ENCODE measurements at regions not wholly inside any gene's neighbourhood (a gene's known extent, or its start where the extent isn't known, plus 50 kb on each side); places are given as distances from the start of the nearest gene placed in this dataset.

GRCh38 chr13:60707878-60708277 is 310.9 kb downstream of the TDRD3 start:
- Histone ChIP-seq H3K4me1 (no peaks in the 10 kb centered on the region), H3K27me3 (no peaks in the 10 kb centered on the region), H3K9me3 (no peaks in the 10 kb centered on the region), H3K4me3 (no peak overlapping the region), H3K36me3 (no peaks in the 10 kb centered on the region), H3K27ac (no peak overlapping the region)
- DNase-seq (no peak), FAIRE-seq (no peak), ATAC-seq (no peak)
- intact Hi-C loops (cut with DNase I), result no loop called here
- no peak for TF ChIP-seq CTCF (IDR thresholded peaks at IDR 0.05)

- 69 to 74% methylated on average over 3 of the region's 3 CpGs for WGBS, 2 donors
- intact Hi-C loops (cut with DNase I), result no loop called here
- ATAC-seq (no peak), FAIRE-seq (no peak), DNase-seq (no peak)
- peaks cover 0 to 4% (median 2%) of the 10 kb centered on the region in 4 donors for H3K27me3 ChIP-seq
- no peak overlapping the region for H3K4me3 ChIP-seq
- no peaks in the 10 kb centered on the region for H3K4me1 ChIP-seq
- no peaks in the 10 kb centered on the region for H3K36me3 ChIP-seq
- H3K27ac ChIP-seq, result no peak overlapping the region
- no peaks in the 10 kb centered on the region for H3K9me3 ChIP-seq
- TF ChIP-seq CTCF (IDR thresholded peaks at IDR 0.05), result no peak
Observed at GRCh38 chr13:60701895-60702294, 304.9 kb downstream of the TDRD3 start.

GRCh38 chr13:60700994-60701393 is 304.0 kb downstream of the TDRD3 start:
- intact Hi-C loops (cut with DNase I), result no loop called here
- no peak for TF ChIP-seq CTCF (IDR thresholded peaks at IDR 0.05)
- Histone ChIP-seq H3K36me3 (no peaks in the 10 kb centered on the region), H3K27ac (no peak overlapping the region), H3K4me1 (no peaks in the 10 kb centered on the region), H3K4me3 (no peak overlapping the region), H3K27me3 (peaks cover 0 to 4% (median 2%) of the 10 kb centered on the region in 4 donors), H3K9me3 (no peaks in the 10 kb centered on the region)
- WGBS, 2 donors, result 71 to 84% methylated on average over 4 of the region's 4 CpGs
- FAIRE-seq, result no peak
- no peak for ATAC-seq
- no peak for DNase-seq

GRCh38 chr13:60699636-60700035 is 302.6 kb downstream of the TDRD3 start:
- Histone ChIP-seq H3K9me3 (no peaks in the 10 kb centered on the region), H3K4me1 (no peaks in the 10 kb centered on the region), H3K27me3 (peaks cover 0 to 4% (median 2%) of the 10 kb centered on the region in 4 donors), H3K27ac (no peak overlapping the region), H3K36me3 (no peaks in the 10 kb centered on the region), H3K4me3 (no peak overlapping the region)
- intact Hi-C loops (cut with DNase I), result no loop called here
- FAIRE-seq (no peak), DNase-seq (no peak), ATAC-seq (no peak)
- WGBS, 2 donors, result 75 to 79% methylated on average over 2 of the region's 2 CpGs
- no peak for TF ChIP-seq CTCF (IDR thresholded peaks at IDR 0.05)

GRCh38 chr13:60696602-60697001 is 299.6 kb downstream of the TDRD3 start:
- no peak for DNase-seq
- WGBS, 2 donors, result 26 to 39% methylated on average over 6 of the region's 6 CpGs
- Histone ChIP-seq H3K4me3 (no peak overlapping the region), H3K27me3 (peaks cover 0 to 8% (median 2%) of the 10 kb centered on the region in 4 donors), H3K36me3 (no peaks in the 10 kb centered on the region), H3K27ac (no peak overlapping the region), H3K9me3 (no peaks in the 10 kb centered on the region), H3K4me1 (no peaks in the 10 kb centered on the region)
- no peak for FAIRE-seq
- no peak for TF ChIP-seq CTCF (IDR thresholded peaks at IDR 0.05)
- intact Hi-C loops (cut with DNase I), result no loop called here
- no peak for ATAC-seq
